ENCODE measurements at regions not wholly inside any gene's neighbourhood (a gene's known extent, or its start where the extent isn't known, plus 50 kb on each side); places are given as distances from the start of the nearest gene placed in this dataset.

GRCh38 chr11:25938952-25939351, 393.0 kb upstream of the ANO3 start:
- TF ChIP-seq POLR2A (IDR thresholded peaks at IDR 0.05; ENCODE audit: borderline replicate concordance, extremely low read depth, insufficient read depth, insufficient read length) (no peak), CTCF (IDR thresholded peaks at IDR 0.05 in 2 of 3, conservative IDR thresholded peaks at IDR 0.05 in 1 of 3; ENCODE audit: borderline replicate concordance in 1 of 3, insufficient read depth in 1 of 3, low read depth in 2 of 3, low read length in 2 of 3) (no peak), ATF3 (IDR thresholded peaks at IDR 0.05) (no peak), EZH2phosphoT487 (IDR thresholded peaks at IDR 0.05; ENCODE audit: borderline replicate concordance) (no peak), ELF1 (IDR thresholded peaks at IDR 0.05; ENCODE audit: borderline replicate concordance, low read depth) (no peak), MAX (IDR thresholded peaks at IDR 0.05) (no peak), YY1 (IDR thresholded peaks at IDR 0.05; ENCODE audit: extremely low read depth, insufficient replicate concordance, low read depth, low read length) (no peak), EZH2 (IDR thresholded peaks at IDR 0.05) (no peak), SIN3A (IDR thresholded peaks at IDR 0.05; ENCODE audit: low read depth) (no peak), ZBTB33 (IDR thresholded peaks at IDR 0.05; ENCODE audit: extremely low read depth, insufficient replicate concordance, low read length) (no peak), FOSL1 (IDR thresholded peaks at IDR 0.05; ENCODE audit: low read depth) (no peak), CEBPB (IDR thresholded peaks at IDR 0.05; ENCODE audit: low read depth) (no peak)

Measured in HCT116 (cell line).